ENCODE measurements at regions not wholly inside any gene's neighbourhood (a gene's known extent, or its start where the extent isn't known, plus 50 kb on each side); places are given as distances from the start of the nearest gene placed in this dataset.

DNA sequence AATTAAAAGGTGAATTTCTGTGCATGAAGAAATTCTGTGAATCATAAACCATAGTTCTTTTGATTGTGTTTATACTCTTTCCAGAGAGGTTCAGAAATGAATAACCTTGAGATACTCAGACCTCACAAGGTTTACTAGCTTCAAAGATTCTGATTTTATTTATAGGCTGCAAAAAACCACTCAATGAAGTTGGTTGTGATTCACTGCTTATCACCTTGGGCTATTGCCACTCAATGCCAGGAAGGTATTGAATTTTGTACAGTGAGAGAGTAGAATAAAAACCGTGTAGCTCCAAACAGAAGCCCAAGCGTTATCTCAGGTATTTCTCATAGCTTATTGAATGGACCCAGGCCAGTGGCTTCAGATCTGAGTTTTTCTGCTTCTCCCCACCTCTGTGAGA is 118.7 kb downstream of the FHIP1A start:
- TF ChIP-seq, protein P1, sequence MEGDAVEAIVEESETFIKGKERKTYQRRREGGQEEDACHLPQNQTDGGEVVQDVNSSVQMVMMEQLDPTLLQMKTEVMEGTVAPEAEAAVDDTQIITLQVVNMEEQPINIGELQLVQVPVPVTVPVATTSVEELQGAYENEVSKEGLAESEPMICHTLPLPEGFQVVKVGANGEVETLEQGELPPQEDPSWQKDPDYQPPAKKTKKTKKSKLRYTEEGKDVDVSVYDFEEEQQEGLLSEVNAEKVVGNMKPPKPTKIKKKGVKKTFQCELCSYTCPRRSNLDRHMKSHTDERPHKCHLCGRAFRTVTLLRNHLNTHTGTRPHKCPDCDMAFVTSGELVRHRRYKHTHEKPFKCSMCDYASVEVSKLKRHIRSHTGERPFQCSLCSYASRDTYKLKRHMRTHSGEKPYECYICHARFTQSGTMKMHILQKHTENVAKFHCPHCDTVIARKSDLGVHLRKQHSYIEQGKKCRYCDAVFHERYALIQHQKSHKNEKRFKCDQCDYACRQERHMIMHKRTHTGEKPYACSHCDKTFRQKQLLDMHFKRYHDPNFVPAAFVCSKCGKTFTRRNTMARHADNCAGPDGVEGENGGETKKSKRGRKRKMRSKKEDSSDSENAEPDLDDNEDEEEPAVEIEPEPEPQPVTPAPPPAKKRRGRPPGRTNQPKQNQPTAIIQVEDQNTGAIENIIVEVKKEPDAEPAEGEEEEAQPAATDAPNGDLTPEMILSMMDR (IDR thresholded peaks at IDR 0.05; ENCODE audit: low read depth, low read length, poor library complexity, severe bottlenecking), result no peak
- no peak for TF ChIP-seq EZH2phosphoT487 (IDR thresholded peaks at IDR 0.05; ENCODE audit: borderline replicate concordance, low read length)
